GM12801 (cell line): ENCODE measurements at regions not wholly inside any gene's neighbourhood (a gene's known extent, or its start where the extent isn't known, plus 50 kb on each side); places are given as distances from the start of the nearest gene placed in this dataset.

ENCODE experiments used
- TF ChIP-seq, protein P1 (sequence below): IDR thresholded peaks from one replicate; pipeline ENCODE4 v1.5.1; 2011; ENCODE audit warnings: control low read depth; ENCODE audit not compliant: insufficient read length; ENCODE audit errors: extremely low read depth

DNA sequence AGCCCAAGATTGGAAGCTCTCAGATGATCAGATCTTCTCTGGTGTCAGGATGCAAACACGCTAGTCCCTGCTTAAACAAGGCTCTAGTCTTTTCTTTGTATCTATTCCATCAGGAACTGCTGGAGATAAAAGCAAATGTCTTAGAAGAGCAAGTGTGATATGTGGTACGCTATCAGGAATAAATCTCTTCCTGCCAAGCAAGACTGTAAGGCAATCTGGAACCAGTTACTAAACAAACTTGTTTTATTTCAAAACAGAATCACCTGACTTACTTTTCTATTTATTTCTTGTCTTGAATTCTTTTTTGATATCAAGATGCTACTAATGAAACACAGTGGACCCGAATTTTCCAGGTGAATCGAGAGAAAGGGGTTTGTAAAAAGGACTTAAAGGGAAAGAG lies 139.9 kb upstream of the ZNF644 start:
- TF ChIP-seq, protein P1, sequence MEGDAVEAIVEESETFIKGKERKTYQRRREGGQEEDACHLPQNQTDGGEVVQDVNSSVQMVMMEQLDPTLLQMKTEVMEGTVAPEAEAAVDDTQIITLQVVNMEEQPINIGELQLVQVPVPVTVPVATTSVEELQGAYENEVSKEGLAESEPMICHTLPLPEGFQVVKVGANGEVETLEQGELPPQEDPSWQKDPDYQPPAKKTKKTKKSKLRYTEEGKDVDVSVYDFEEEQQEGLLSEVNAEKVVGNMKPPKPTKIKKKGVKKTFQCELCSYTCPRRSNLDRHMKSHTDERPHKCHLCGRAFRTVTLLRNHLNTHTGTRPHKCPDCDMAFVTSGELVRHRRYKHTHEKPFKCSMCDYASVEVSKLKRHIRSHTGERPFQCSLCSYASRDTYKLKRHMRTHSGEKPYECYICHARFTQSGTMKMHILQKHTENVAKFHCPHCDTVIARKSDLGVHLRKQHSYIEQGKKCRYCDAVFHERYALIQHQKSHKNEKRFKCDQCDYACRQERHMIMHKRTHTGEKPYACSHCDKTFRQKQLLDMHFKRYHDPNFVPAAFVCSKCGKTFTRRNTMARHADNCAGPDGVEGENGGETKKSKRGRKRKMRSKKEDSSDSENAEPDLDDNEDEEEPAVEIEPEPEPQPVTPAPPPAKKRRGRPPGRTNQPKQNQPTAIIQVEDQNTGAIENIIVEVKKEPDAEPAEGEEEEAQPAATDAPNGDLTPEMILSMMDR: no peak

DNA sequence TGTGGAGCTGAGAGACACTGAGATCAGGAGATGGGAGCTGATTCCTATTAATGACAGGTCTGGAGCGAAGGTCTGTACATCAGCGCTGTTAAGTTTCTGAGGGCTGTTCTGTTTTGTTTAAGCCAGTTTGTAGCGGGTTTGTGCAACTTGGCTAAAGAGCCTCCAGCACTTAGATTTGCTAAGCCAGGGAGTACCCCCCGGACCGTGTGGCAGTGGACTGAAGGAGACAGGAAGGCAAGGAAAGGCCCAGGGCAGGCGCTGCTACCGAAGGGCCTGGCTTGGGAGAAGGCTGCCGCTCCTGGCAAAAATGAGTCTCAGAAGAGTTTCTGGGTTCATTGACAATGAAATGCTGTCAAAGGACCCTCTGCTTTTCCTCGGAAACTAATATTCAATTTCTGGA lies 139.3 kb upstream of the ZNF644 start:
- TF ChIP-seq, protein P1: no peak

DNA sequence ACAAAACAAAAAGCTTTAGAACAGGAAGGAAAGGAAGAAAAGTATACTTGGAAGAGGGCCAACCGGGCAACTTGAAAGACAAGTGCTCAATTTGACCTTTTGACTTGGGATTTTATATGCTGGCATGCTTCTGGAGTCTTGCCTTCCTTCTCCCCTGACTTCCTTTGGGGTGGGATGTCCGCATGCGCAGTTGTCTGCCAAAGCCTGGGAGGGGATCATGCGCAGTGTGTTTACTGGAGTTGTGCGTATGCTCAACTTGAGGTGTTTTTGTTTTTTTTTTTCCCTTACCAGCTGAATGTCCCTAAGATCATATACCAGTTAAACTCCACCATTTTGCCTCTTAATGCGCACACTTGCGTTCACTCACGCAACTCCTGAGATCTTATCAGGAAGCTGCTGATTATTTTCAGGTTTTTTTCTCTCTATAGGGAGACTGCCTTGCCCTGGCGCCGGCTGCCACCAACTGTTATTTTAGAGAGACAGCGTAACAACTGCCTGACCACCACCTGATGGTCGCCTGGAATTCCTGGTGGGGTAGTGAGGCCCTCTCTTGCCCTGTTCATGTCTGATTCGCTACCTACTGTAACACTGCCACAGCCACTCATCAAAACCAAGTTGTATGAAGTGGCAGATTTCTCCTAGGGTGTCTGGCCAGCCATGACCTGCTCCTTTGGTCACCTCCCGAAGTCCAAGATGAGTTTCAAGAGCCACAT lies 138.7 kb upstream of the ZNF644 start:
- TF ChIP-seq, protein P1: no peak

DNA sequence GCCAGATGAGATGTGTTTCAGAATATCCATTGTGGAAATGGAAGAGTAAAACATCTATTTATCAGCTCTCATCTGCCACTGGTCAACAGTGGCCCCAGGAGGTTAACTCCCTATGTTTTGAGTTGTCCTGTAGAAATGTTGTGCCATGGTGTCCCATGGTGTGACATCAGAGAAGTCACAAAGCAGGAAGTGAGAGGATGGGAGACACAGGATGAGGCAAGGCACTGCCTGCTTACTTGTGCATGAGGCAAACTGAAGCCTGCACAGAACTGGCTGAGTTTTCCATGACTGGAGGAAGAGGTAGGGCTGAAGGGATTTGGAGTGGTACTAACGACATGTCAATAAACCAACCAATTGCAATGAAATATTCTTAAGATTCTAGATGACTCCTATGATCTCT lies 131.5 kb upstream of the ZNF644 start:
- TF ChIP-seq, protein P1: no peak

DNA sequence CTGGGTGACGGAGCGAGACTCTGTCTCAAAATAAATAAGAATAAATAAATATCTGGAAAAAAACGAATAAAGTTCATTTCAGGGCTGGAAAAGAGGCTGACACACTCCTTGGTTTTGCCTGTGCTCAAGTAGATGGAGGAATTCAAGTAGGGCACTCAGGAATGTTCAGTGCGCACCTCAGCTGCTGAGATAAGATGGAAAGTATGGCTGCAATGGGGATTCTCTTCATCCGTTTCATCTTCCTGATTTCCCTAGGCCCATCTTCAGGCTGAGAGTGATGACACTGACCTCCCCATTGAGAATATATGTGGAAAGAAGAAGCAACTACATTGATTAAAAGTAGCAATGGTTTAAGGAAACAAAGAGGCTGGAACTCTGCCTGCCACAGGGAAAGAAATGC lies 130.5 kb upstream of the ZNF644 start:
- TF ChIP-seq, protein P1: no peak

DNA sequence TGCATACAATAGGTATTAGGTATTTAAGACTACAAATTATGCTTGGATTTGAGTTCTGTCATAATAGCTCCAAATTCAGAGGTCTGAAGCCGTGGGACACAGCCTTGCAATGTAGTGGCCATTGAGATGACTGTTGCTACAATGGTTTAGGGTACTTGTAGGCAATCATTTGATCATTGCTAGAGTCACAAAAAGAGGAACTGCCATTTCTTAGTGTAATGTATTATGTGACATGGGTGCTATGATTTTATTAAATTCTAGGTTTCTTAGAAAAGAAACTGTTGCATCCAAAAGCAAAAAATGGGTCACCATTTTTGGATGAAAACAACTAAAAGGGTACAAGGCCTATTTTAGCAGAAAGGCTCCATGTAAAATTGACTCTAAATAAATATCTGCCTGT lies 129.9 kb upstream of the ZNF644 start:
- TF ChIP-seq, protein P1: no peak

DNA sequence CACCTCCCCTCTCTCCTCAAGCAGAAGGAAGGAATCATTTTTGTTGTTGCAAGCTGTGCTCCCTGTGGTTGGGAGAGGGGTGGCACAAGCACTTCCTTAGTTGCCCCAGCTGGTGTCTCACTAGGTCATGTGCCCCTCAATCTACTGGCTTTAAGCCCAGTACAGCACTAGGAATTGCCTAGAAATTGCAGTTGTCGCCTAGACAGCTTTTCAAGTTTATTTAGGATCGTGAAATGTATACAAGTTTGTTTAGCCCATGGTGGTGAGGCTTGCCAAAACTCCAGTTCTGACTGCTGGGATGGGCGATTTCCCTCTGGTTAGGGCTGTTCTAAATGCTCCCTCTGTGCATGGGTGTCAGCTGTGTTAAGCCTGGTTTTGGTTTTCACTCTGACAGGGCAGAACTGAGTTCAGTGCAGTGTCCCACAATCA lies 126.8 kb upstream of the ZNF644 start:
- TF ChIP-seq, protein P1: no peak

DNA sequence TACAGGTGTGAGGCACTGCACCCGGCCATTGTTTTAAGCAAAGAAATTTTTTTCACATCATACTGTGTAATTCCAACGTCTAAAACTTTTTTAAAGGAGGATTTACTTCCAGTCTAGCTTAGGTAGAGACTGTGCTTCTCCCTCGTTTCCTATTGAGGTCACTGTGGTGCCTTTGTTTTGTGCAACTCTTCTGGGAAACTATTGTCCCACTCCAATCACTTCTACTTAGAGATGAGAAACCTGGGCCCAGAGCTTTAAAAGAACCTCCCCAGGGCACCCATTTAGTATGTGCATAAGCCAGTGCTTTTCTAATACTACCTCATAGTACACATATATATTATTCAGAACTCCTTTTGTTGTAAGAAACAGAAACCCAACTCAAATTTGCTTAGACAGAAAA lies 120.0 kb upstream of the ZNF644 start:
- TF ChIP-seq, protein P1: no peak
